GM18499 (cell line): ENCODE measurements at regions not wholly inside any gene's neighbourhood (a gene's known extent, or its start where the extent isn't known, plus 50 kb on each side); places are given as distances from the start of the nearest gene placed in this dataset.

Experiments
- ATAC-seq: cut with Tn5 transposase; IDR thresholded peaks from one replicate; pipeline ENCODE4 v1.9.1; 2021; ENCODE audit warnings: moderate number of reproducible peaks; ENCODE audit not compliant: insufficient read depth, unreplicated experiment

DNA sequence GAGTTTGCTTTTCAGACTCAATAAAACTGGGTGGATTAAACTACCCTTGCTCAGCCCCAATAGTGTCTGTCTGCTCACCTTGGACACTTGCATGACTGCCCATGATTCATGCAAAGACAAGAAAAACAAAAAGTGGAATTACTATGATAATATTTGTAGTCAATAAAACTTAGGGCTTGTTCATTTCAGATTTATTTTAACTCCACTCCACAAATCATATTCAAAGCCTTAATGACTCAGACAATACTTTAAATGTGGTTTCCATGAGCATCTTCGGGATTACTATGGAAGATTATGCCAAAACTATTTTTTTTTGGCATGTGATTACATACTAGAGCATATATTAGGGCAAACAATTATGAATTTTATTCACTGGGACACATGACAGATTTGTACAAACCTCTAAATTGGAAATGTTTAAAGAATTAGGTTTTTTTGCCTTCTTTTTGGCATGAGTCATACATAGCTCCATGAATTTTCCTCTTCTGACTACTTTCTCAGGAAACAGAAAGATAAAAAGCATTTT, 468.9 kb downstream of the ACTL7B start:
- ATAC-seq: no peak

- ATAC-seq: no peak
These were observed 469.8 kb downstream of the ACTL7B start for GRCh38 chr9:108386032-108386431.

DNA sequence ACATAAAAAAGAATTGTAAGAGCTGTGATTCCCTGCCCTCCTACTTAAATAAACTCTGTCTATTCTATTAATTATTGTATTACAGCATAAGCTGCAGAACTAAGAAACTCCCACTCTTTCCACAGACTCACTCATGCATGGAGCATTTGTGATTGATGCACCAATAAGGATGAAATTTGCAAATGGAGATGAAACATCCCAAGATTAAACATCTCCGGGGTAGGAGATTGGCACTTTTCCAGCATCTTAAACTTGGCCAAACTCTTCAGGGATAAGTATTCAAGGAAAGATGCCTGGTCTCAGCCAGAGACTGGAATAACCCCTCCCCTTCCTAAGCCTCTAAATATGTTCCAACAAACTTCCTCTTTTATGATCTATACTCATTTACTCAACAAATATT, 472.0 kb downstream of the ACTL7B start:
- no peak for ATAC-seq

DNA sequence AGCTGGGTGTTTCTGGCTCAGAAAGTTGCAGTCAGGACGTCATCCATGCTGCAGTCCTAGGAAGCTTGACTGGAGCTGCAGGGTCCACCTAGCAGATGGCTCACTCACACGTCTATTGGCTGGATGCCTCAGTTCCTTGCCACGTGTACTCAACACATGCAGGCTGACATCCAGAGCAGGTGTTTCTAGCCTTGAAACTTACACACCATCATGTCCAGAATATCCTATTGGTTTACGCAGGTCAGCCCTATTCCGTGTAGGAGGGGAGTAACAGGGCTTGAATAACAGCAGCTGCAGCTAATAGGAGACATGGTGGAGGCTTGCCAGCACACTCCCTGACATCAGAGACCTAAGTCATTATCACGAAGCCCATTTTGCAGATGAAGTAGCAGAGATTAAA, 473.5 kb downstream of the ACTL7B start:
- no peak for ATAC-seq

DNA sequence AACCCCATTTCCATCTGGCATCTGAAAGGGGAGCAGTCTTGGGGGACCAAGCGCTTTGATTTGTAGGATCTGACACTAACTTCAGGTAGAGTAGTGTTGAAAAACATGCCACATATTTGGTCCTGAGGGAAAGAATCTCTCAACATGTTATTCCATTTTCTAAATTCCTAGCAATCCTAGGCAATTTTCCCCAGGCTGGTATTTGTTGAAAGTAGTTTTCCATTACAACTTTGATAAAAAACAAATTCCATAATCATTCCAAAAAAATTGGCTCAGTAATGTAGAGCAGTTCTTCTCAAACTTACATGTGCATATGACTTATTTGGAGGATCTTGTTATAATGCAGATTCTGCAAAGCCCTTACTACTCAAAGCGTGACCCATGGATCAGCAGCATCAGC, 477.9 kb downstream of the ACTL7B start:
- no peak for ATAC-seq

DNA sequence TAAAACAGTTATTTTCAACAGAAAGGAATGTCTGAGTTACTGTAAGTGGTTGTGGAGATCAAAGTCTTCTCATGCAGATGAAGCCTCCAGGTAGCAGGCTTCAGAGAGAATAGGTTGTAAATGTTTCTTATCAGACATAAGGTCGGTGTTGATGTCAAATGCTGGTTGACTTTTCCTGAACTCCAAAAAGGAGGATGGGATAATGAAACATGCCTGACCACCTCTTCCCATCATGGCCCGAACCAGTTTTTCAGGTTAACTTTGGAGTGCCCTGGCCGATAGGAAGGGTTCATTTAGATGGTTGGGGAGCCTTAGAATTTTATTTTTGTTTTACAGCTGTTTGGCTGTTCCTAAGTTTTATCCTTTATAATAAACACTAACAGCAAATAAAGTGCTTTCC, 478.4 kb downstream of the ACTL7B start:
- no peak for ATAC-seq

GRCh38 chr9:108376140-108376539, 479.6 kb downstream of the ACTL7B start:
- ATAC-seq: no peak

DNA sequence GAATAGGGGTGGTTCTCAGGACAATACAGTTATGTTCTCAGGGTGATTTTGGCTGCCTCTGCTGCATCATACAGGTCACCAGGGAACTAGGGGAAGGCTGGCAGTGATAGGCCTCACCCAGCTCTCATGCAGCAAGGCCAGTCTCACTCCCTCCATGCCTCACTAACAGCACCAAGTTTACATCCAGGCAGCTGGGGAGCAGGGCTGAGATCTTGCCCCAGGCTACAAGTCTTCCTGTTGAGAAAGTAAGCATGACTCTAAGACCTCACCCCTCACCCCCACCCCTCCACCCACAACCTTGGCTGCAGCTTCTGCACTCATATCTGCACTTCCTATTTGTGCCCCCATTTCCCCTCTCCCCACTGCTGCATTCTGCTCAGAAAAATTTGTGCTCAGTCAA, 481.2 kb downstream of the ACTL7B start:
- ATAC-seq: no peak

DNA sequence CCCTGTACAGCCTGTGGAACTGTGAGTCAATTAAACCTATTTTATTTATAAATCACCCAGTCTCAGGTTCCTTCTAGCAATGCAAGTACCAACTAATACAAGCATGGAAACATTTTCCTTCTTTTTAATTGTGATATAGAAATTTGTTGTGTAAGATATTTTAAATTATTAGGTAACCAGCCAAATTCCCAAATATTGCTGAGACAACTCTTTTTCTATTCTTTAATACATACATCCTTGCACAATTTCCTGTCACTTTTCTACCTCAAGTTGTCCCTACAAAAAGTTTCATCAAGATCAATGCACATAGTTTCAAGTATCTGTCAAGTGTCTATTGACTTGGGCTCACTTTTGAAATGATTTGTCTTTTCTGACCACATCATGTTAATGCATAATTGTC, 488.6 kb downstream of the ACTL7B start:
- ATAC-seq: no peak

DNA sequence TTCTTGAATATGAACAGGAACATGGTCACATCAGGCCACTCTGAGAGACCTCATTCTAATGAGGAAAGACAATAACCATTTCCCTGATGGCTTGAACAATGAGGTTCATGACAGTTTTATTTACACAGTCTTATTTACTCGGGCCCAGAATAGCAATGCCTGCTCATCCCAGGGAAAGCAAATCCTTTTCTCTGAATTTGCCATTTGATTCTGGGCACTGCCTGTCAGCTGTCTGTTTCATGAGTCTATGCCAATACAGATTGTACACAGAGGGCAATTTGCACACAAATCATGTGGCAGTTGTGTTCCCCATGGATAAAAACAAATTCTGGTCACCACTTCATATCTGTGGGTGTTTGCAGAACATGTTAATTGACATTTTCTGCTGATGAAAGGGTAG, 492.5 kb downstream of the ACTL7B start:
- ATAC-seq: no peak

GRCh38 chr9:108360304-108360703, 495.5 kb downstream of the ACTL7B start:
- no peak for ATAC-seq

DNA sequence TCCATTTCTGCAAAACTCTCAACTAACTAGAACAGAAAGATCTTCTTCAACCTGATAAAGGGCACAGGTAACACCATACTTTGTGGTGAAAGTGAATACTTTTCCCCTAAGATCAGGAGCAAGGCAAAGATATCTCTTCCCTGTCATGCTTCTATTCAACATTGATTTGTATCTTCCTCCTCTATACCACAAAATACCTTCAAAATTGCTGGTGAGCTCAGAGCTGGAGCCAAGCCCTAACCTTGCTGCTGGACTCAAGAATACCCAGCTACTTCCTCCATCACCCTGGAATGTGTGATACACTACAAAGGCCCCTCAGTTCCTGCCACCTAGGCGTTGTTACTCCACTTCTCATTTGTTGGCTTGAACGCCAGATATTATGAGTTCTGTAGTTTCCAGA, 499.0 kb downstream of the ACTL7B start:
- ATAC-seq: no peak

DNA sequence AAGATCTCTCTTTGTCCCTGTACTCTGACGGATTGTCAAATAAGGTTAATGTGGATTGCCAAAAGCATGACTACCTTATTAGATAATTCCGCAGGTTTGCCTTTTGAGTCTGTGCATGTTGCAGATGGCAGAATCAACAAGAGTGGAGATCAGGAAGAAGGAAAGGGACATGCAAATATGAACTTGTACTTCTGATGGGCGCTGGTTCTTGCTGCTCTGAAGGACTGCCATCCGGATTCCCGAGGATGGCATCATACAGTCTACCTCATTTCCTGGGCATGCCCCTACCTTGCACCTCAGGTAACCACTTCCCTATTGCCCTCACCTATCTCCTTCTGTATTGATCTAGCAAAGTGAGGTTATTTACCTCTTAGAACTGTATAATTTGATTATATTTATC, 504.2 kb downstream of the ACTL7B start:
- ATAC-seq: no peak

DNA sequence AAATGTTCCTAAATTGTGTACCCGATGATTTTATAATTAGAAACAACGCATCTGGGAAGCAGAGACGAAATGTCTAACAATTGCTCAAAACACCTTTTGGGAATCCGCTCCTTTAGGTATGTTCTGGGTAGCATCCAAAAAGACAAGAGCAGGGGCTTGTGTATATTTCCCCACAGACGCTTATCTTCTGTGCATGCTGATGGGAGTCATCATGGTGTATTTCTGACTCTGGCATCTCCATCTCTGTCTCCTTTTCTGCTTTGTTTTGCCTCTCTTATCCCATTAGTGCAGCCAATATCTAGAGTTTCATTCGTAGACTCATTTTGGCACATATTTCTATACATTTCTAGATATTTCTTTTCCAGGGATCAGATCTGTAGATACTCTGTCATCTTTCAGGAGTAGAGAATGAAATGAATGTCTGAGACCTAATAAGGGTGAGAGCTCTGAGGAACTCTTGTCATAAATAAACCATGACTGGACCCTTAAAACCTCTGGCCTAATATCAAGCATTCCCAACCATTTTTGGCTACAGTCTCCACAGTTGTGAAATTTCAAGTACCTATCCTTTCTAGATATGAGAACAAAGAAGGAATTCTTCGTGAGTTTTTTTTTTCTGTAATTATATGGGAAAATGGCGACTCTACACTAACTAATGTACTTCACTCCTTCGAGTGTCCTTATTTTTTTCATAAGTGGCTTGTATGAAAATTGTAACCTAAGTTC, 508.2 kb downstream of the ACTL7B start:
- ATAC-seq: no peak

DNA sequence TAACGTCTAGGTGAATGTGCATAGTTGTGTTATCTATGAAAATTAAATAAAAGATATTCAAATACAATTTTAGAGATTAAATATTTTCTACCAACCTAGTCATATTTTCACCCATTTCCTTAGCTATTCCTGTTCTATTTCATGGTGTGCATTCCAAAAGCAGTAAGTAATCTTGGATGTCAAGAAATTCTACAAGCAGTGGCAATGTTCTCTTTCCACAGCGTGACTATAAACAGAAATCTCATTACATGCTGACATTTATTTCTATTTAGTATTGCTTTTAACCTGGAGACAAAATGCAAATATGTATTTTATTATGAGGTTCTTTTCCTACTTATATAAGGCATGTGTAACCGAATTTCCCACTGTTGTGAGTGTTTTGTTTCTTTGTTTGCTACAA, 510.0 kb downstream of the ACTL7B start:
- no peak for ATAC-seq

GRCh38 chr9:108339251-108339650, 516.5 kb downstream of the ACTL7B start:
- ATAC-seq: no peak

DNA sequence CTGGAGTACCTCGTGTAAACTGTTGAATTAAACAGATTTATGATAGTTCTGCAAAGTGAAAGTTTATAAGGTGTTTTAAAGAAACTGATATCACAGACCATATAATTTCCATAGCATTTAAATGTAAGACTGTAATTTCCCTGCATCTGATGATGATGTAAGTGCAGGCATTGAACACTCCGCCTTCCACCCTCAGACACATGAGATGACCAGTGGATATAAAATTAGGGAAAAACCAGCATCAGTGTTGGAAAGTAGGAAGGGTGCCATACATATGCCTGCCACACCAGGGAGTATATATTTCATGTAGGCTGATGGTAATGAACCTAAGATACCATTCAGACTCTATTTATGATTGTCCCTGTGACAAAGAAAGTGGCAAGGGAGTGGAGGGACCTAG, 519.2 kb downstream of the ACTL7B start:
- no peak for ATAC-seq

DNA sequence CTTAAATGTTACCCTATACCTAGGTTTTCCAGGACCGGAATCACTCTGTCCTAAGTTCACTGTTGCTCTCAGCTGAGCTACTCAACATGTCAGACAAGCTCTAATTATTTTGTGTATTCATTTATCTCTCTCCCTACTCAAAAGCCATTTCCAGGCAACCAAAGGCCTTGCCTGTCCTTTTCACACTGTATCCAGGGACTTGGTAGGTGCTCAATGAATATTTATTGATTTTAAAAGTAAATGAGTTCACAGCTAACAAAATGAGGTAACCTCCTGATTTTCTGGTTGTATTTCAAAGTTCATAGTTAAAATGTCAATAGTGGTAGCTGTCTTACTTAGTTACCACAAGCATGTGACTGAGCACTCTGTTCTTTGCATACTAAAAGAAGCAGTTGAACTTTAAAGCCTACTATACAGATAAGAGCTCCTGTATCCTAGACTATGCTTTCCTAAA, 522.2 kb downstream of the ACTL7B start:
- ATAC-seq: no peak

GRCh38 chr9:108331596-108331995, 524.2 kb downstream of the ACTL7B start:
- ATAC-seq: no peak

GRCh38 chr9:108325406-108325805, 530.4 kb downstream of the ACTL7B start:
- no peak for ATAC-seq

GRCh38 chr9:108323615-108324014, 532.2 kb downstream of the ACTL7B start:
- ATAC-seq: no peak

DNA sequence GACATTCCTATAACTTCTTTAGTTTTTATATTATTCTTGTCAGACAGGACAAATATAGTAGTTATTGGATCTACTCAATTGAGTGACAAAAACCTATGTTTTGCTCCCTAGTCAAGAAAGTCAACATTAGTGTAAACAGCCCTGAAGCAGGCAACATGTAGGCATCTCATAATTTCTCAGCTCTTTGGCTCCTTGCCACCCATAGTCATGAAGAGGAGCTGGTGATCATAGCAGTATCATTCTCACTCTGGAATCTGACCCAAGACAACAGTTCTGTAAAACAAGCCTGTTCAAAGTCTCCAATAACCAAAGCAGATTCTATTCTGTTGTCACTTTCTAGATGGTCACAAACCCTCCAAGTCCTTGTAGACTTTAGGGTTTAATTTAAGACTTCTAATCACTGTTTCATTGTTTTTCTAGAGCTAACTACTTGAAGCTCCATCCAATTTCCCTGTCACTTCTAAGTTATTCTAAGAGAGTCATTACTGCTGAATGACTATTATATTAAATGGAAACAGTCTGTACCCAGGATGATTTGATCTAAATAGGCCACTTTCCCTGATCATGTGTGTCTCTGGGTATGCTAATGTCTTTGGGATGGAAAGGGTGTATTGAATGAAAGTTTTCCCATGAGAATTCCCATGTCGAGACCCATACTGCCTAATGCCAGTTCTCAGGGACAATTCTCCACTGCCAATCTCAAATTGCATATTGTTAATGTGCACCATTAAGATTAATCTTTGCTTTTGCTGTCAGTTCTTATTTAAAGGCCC, 533.3 kb downstream of the ACTL7B start:
- no peak for ATAC-seq
